NCI-H2107 treated with DMSO at 0.1 percent for 48 hours (cell line): ENCODE measurements at regions not wholly inside any gene's neighbourhood (a gene's known extent, or its start where the extent isn't known, plus 50 kb on each side); places are given as distances from the start of the nearest gene placed in this dataset.
A peak's percentile ranks its signal among the peaks of the same experiment; 100 is the strongest.

Source experiments
- DNase-seq: peaks from one replicate; lab custom pipeline; 2025; ENCODE audit not compliant: unreplicated experiment; lab: John Stamatoyannopoulos, UW

DNA sequence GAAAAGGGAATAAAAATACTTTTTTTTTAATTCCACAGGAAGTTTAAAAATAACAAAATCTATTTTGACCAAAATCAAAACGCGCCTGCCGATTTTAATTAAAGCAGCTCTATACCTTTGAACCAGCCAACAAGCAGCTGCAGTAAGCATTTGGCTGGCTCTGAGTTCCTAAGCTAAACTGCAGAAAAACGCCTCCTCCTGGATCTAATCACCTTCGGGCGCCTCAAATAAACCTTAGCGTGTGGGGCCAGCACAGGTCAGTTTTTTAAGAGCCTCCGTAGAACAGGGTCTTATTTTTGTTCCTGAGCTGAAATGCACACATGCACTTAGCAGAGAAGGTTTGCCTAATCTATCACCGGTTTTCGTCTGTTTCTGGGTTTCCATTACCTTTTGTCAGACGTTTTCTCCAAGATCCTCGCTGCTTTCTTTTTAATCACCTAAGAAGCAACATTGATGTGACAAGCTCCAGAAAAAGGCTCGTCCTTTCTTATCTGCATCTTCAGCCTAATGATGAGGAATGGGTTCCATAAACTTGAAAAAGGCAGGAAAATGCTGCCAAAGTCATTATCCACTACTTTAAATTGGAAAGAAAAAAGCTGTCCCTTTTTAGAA lies 64.7 kb upstream of the HNRNPA3 start:
- DNase-seq = no peak

- peak; percentile 74 for DNase-seq
Measured at GRCh38 chr2:177148477-177149154, 64.0 kb upstream of the HNRNPA3 start.

DNA sequence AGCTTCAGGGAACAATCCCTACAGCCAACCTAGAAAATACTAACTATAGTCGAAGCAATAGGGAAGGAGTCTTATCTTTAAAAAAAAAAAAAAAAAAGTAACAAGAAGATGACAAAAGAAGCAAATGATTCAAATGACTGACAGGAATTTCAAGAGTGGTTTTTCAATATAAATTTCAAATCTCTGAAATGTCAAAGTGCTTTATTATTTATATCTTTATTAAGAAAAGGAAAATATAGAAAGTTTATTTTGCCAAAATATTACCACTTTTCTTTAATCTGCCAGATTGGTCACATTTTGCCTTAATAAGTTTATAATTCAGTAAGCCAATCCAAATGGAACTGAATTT lies 63.5 kb upstream of the HNRNPA3 start:
- no peak for DNase-seq

- DNase-seq = no peak
Measured at GRCh38 chr2:177153805-177154204, 58.8 kb upstream of the HNRNPA3 start.

DNA sequence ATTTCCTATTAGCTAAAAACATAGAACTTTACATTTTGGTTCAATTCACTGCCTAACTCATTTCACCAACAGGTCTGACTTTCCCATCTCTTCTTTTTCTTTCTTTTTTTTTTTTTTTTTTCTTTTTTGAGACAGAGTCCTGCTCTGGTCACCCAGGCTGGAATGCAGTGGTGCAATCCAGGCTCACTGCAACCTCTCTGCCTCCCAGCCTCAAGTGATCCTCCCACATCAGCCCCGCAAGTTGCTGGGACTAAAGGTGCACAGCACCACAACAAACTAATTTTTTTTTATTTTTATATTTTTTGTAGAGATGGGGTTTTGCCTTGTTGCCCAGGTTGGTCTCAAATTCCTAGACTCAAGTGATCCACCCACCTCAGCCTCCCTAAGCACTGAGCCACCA lies 57.8 kb upstream of the HNRNPA3 start:
- DNase-seq = no peak

DNA sequence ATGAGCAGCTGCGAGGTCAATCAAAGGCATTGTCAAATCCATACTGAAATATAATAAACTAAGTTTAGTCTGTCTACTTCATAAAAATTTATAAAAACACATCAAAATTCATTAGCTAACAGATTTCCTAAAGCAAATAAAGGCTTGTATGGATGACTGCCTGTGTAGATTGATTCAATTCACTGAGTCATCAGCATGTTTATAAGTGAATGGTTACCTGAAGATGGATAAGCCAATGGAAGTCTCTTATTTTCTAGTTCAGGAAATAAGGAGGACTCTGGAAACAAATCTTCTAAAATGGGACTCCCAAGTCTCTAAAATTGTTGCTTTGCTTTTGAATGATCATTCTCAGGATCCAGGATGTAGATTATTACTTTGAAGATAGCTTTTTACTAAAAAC lies 57.0 kb upstream of the HNRNPA3 start:
- no peak for DNase-seq

- DNase-seq = no peak
Measured at GRCh38 chr2:177161741-177162460, 50.7 kb upstream of the HNRNPA3 start.
